Left lung (tissue), 4 donors: ENCODE measurements at regions not wholly inside any gene's neighbourhood (a gene's known extent, or its start where the extent isn't known, plus 50 kb on each side); places are given as distances from the start of the nearest gene placed in this dataset.
A peak's percentile ranks its signal among the peaks of the same experiment; 100 is the strongest.
"Not testable (repeated sequence)": the region's sequence is repeated elsewhere in the genome, so short reads cannot be mapped to it uniquely, and the experiment has no call there.

Experiments
- ATAC-seq: fragments of 200-7000 bp; cut with Tn5 transposase; one replicate; pipeline ENCODE4 v1.9.1; 2020; ENCODE audit warnings: moderate library complexity
- DNase-seq, 4 donors: peaks; one replicate each; pipeline ENCODE4 v3.0.0-alpha.2; 2013 to 2020
- H3K27ac ChIP-seq, 2 donors: fragments of 200-600 bp; sonication (generic) in 1 of 2; one replicate each; pipeline versions ENCODE4 v1.5.0 to v1.8.0; 2020 to 2021
- H3K27me3 ChIP-seq, 2 donors: fragments of 200-600 bp; sonication (generic) in 1 of 2; one replicate each; pipeline versions ENCODE4 v1.5.0 to v1.8.0; 2020 to 2021
- H3K36me3 ChIP-seq, 2 donors: fragments of 200-600 bp; sonication (generic) in 1 of 2; one replicate each; pipeline versions ENCODE4 v1.5.0 to v1.8.0; 2020 to 2021
- H3K4me1 ChIP-seq, 2 donors: fragments of 200-600 bp; one replicate each; pipeline ENCODE4 v1.8.0; 2021
- H3K4me3 ChIP-seq, 2 donors: fragments of 200-600 bp; sonication (generic) in 1 of 2; one replicate each; pipeline versions ENCODE4 v1.5.0 to v1.8.0; 2020 to 2021; ENCODE audit warnings: mild to moderate bottlenecking in 1 of 2
- H3K9me3 ChIP-seq, 2 donors: fragments of 200-600 bp; sonication (generic) in 1 of 2; one replicate each; pipeline versions ENCODE4 v1.5.0 to v1.8.0; 2020 to 2021
- CTCF ChIP-seq, 2 donors: fragments of 200-600 bp; sonication (generic) in 1 of 2; IDR thresholded peaks; one replicate each; pipeline versions ENCODE4 v1.5.0 to v1.8.0; 2021; ENCODE audit warnings: antibody characterized with exemption in 2 of 2
- intact Hi-C, 2 donors: fragments of 100-400 bp; cut with DNase I; formaldehyde crosslinking; loops; one replicate each; pipeline versions ENCODE4 v1.11.2 to v1.14.2; 2022
- donor health status: DM: no; HTN: yes; CAD: no.
- donor health status: DM: no; HTN: no; CAD: no.

GRCh38 chr2:7379799-7380198 lies 462.6 kb downstream of the RNF144A start:
- ATAC-seq = no peak
- Histone ChIP-seq H3K36me3 (no peaks in the 10 kb centered on the region), H3K4me3 (no peak overlapping the region), H3K4me1 (no peaks in the 10 kb centered on the region), H3K9me3 (no peaks in the 10 kb centered on the region), H3K27ac (no peak overlapping the region), H3K27me3 (no peaks in the 10 kb centered on the region)
- intact Hi-C loops = no loop called here
- no peak for TF ChIP-seq CTCF (IDR thresholded peaks at IDR 0.05)
- no peak for DNase-seq

GRCh38 chr2:7384773-7385349 lies 467.6 kb downstream of the RNF144A start:
- no peak for TF ChIP-seq CTCF (IDR thresholded peaks at IDR 0.05)
- Histone ChIP-seq H3K36me3 (no peaks in the 10 kb centered on the region), H3K9me3 (no peaks in the 10 kb centered on the region), H3K4me3 (no peak overlapping the region), H3K27me3 (no peaks in the 10 kb centered on the region), H3K4me1 (no peaks in the 10 kb centered on the region), H3K27ac (no peak overlapping the region)
- ATAC-seq (no peak), DNase-seq (no peak)
- intact Hi-C loops = no loop called here

GRCh38 chr2:7390311-7390710 lies 473.1 kb downstream of the RNF144A start:
- intact Hi-C loops, H3K4me3 ChIP-seq, H3K9me3 ChIP-seq, ATAC-seq, H3K36me3 ChIP-seq, H3K27ac ChIP-seq, H3K4me1 ChIP-seq, H3K27me3 ChIP-seq, DNase-seq: not testable (repeated sequence)

- H3K27me3 ChIP-seq = no peaks in the 10 kb centered on the region
- TF ChIP-seq CTCF (IDR thresholded peaks at IDR 0.05) = no peak
- DNase-seq (no peak), ATAC-seq (no peak)
- no peaks in the 10 kb centered on the region for H3K9me3 ChIP-seq
- no peak overlapping the region for H3K4me3 ChIP-seq
- H3K36me3 ChIP-seq = no peaks in the 10 kb centered on the region
- H3K27ac ChIP-seq = no peak overlapping the region
- H3K4me1 ChIP-seq = no peaks in the 10 kb centered on the region
- intact Hi-C loops = no loop called here
These were observed 475.0 kb downstream of the RNF144A start for GRCh38 chr2:7392076-7392787.

GRCh38 chr2:7394195-7394594 lies 477.0 kb downstream of the RNF144A start:
- Histone ChIP-seq H3K36me3 (no peaks in the 10 kb centered on the region), H3K9me3 (no peaks in the 10 kb centered on the region), H3K27me3 (no peaks in the 10 kb centered on the region), H3K4me1 (no peaks in the 10 kb centered on the region), H3K27ac (no peak overlapping the region), H3K4me3 (no peak overlapping the region)
- no peak for ATAC-seq
- TF ChIP-seq CTCF (IDR thresholded peaks at IDR 0.05) = no peak
- intact Hi-C loops = no loop called here
- DNase-seq = no peak

- H3K27ac ChIP-seq = no peak overlapping the region
- TF ChIP-seq CTCF (IDR thresholded peaks at IDR 0.05) = no peak
- H3K9me3 ChIP-seq = no peaks in the 10 kb centered on the region
- no peaks in the 10 kb centered on the region for H3K36me3 ChIP-seq
- intact Hi-C loops = no loop called here
- DNase-seq (no peak), ATAC-seq (peak; percentile 84)
- H3K27me3 ChIP-seq = peaks cover 0 to 13% of the 10 kb centered on the region in 2 donors
- no peaks in the 10 kb centered on the region for H3K4me1 ChIP-seq
- H3K4me3 ChIP-seq = no peak overlapping the region
These were observed 483.4 kb downstream of the RNF144A start for GRCh38 chr2:7400628-7401027.
